ENCODE measurements at regions not wholly inside any gene's neighbourhood (a gene's known extent, or its start where the extent isn't known, plus 50 kb on each side); places are given as distances from the start of the nearest gene placed in this dataset.

- TF ChIP-seq CTCF (conservative IDR thresholded peaks at IDR 0.05; ENCODE audit: low read length) (no peak), EZH2phosphoT487 (IDR thresholded peaks at IDR 0.05; ENCODE audit: borderline replicate concordance) (no peak)
Measured at GRCh38 chr4:120446051-120446567, 379.5 kb upstream of the MAD2L1 start.

Measured in Loucy (cell line).